ENCODE measurements at regions not wholly inside any gene's neighbourhood (a gene's known extent, or its start where the extent isn't known, plus 50 kb on each side); places are given as distances from the start of the nearest gene placed in this dataset.

DNA sequence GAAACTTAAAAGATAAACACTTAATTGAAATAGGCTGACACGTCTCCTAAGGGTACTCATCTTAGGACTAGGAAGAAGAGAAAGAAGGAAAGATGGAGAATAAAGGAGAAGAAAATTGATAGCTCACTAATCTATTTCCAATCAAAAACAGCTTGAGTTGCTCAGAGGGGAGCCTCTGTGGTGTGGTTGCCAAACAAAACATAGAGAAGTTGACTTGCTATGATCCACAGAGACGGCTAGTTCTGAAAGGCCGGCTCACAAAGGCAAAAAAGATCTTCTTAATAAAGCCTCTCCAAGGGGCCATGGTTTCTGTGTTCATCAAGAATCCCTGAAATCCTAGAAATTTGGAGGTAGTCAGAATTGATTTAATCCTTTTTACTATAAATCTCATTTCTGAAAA, 644.1 kb downstream of the LMO4 start:
- no peak overlapping the region for H3K27ac ChIP-seq (ENCODE audit: low read length)
- TF ChIP-seq POLR2AphosphoS5 (IDR thresholded peaks at IDR 0.05; ENCODE audit: low read depth, low read length) (no peak), TCF7L2 (IDR thresholded peaks at IDR 0.05; ENCODE audit: low read depth, low read length) (no peak), REST (IDR thresholded peaks at IDR 0.05; ENCODE audit: insufficient read depth in 1 of 2, low read depth in 2 of 2, low read length in 1 of 2) (no peak), CTCF (IDR thresholded peaks at IDR 0.05) (no peak), SIN3A (IDR thresholded peaks at IDR 0.05; ENCODE audit: borderline replicate concordance, insufficient read depth, low read depth, low read length) (no peak)
- no peaks in the 10 kb centered on the region for H3K4me1 ChIP-seq (ENCODE audit: control insufficient read depth, insufficient read depth, low read length)
- in situ Hi-C loops (cut with HindIII; ENCODE audit: low pct_unique_long_range_greater_than_20kb, low sequenced_read_pairs), result no loop called here
- POLR2A ChIA-PET, result no interaction called here
- CTCF ChIA-PET, result interaction anchor here (0.6 kb wide), 1 partner anchor 282 kb away, joined by 3 read pairs; no protein-coding TSS in a partner anchor
- no peak for DNase-seq (ENCODE audit: low read depth, low spot score)
- H3K9me3 ChIP-seq (ENCODE audit: control insufficient read depth, insufficient read depth, low read depth, low read length), result no peaks in the 10 kb centered on the region
- H3K36me3 ChIP-seq (ENCODE audit: control insufficient read depth, insufficient read depth, low read length), result no peaks in the 10 kb centered on the region
- H3K4me3 ChIP-seq (ENCODE audit: low read depth in 2 of 2, low read length in 2 of 2), result no peak overlapping the region
- H3K27me3 ChIP-seq (ENCODE audit: control insufficient read depth, insufficient read depth, low read length), result no peaks in the 10 kb centered on the region
- ATAC-seq, result no peak
- BruUV-seq (replicated peaks), result no TSS peak
- intact Hi-C loops (cut with micrococcal nuclease; ENCODE audit: unreplicated experiment), result no loop called here

- BruUV-seq (replicated peaks), result no TSS peak
- DNase-seq (ENCODE audit: low read depth, low spot score) (no peak), ATAC-seq (no peak)
- intact Hi-C loops (cut with micrococcal nuclease; ENCODE audit: unreplicated experiment) (no loop called here), in situ Hi-C loops (cut with HindIII; ENCODE audit: low pct_unique_long_range_greater_than_20kb, low sequenced_read_pairs) (no loop called here)
- H3K27me3 ChIP-seq (ENCODE audit: control insufficient read depth, insufficient read depth, low read length), result no peaks in the 10 kb centered on the region
- ChIA-PET POLR2A (no interaction called here), CTCF (no interaction called here)
- no peaks in the 10 kb centered on the region for H3K9me3 ChIP-seq (ENCODE audit: control insufficient read depth, insufficient read depth, low read depth, low read length)
- H3K4me1 ChIP-seq (ENCODE audit: control insufficient read depth, insufficient read depth, low read length), result no peaks in the 10 kb centered on the region
- H3K4me3 ChIP-seq (ENCODE audit: low read depth in 2 of 2, low read length in 2 of 2), result no peak overlapping the region
- no peak overlapping the region for H3K27ac ChIP-seq (ENCODE audit: low read length)
- TF ChIP-seq CTCF (IDR thresholded peaks at IDR 0.05) (no peak), SIN3A (IDR thresholded peaks at IDR 0.05; ENCODE audit: borderline replicate concordance, insufficient read depth, low read depth, low read length) (no peak), TCF7L2 (IDR thresholded peaks at IDR 0.05; ENCODE audit: low read depth, low read length) (no peak), REST (IDR thresholded peaks at IDR 0.05; ENCODE audit: insufficient read depth in 1 of 2, low read depth in 2 of 2, low read length in 1 of 2) (no peak), POLR2AphosphoS5 (IDR thresholded peaks at IDR 0.05; ENCODE audit: low read depth, low read length) (no peak)
- H3K36me3 ChIP-seq (ENCODE audit: control insufficient read depth, insufficient read depth, low read length), result no peaks in the 10 kb centered on the region
Observed at GRCh38 chr1:87973896-87974295, 645.2 kb downstream of the LMO4 start.

Data from Panc1 (cell line).